ENCODE measurements at regions not wholly inside any gene's neighbourhood (a gene's known extent, or its start where the extent isn't known, plus 50 kb on each side); places are given as distances from the start of the nearest gene placed in this dataset.

- TF ChIP-seq SIN3A (conservative IDR thresholded peaks at IDR 0.05 in 1 of 2, IDR thresholded peaks at IDR 0.05 in 1 of 2; ENCODE audit: low read depth in 1 of 2, low read length in 2 of 2) (no peak), EZH2 (IDR thresholded peaks at IDR 0.05; ENCODE audit: low read depth, low read length, severe bottlenecking) (no peak), SP1 (IDR thresholded peaks at IDR 0.05; ENCODE audit: low read depth, low read length) (no peak), POU5F1 (IDR thresholded peaks at IDR 0.05; ENCODE audit: low read depth, low read length) (no peak)
Observed at GRCh38 chr6:25171301-25171700, 107.9 kb upstream of the CARMIL1 start (continued).

All from H1 (cell line).